Loucy (cell line): ENCODE measurements at regions not wholly inside any gene's neighbourhood (a gene's known extent, or its start where the extent isn't known, plus 50 kb on each side); places are given as distances from the start of the nearest gene placed in this dataset.

Experiments
- H2AFZ ChIP-seq: fragments of 200-600 bp; sonication (generic); 2 replicates; pipeline ENCODE4 v1.6.0; 2016; ENCODE audit warnings: antibody characterized with exemption, mild to moderate bottlenecking, low read length, moderate library complexity
- H3F3A ChIP-seq: fragments of 200-600 bp; 2 replicates; pipeline ENCODE4 v1.6.0; 2016; ENCODE audit warnings: antibody characterized with exemption, low read depth, mild to moderate bottlenecking
- H3K27me3 ChIP-seq: fragments of 200-600 bp; sonication (generic); 2 replicates; pipeline ENCODE4 v1.6.1; 2014; ENCODE audit warnings: low read length, mild to moderate bottlenecking; ENCODE audit not compliant: insufficient read depth, poor library complexity, severe bottlenecking
- H3K36me3 ChIP-seq: fragments of 200-600 bp; sonication (generic); 2 replicates; pipeline ENCODE4 v1.6.1; 2016; ENCODE audit warnings: low read length; ENCODE audit not compliant: insufficient read depth
- H3K4me1 ChIP-seq: fragments of 200-600 bp; sonication (generic); 2 replicates; pipeline ENCODE4 v1.5.1; 2014; ENCODE audit warnings: low read length, mild to moderate bottlenecking; ENCODE audit not compliant: insufficient read depth, poor library complexity, severe bottlenecking
- H3K4me2 ChIP-seq: fragments of 200-600 bp; sonication (generic); 2 replicates; pipeline ENCODE4 v1.6.0; 2014; ENCODE audit warnings: antibody characterized with exemption, low read length, low read depth, mild to moderate bottlenecking; ENCODE audit not compliant: poor library complexity, severe bottlenecking
- H3K4me3 ChIP-seq: fragments of 200-600 bp; sonication (generic); 2 replicates; pipeline ENCODE4 v1.5.1; 2014; ENCODE audit warnings: low read length, mild to moderate bottlenecking, mixed read lengths; ENCODE audit not compliant: poor library complexity, severe bottlenecking
- H3K79me2 ChIP-seq: fragments of 200-600 bp; sonication (generic); 2 replicates; pipeline ENCODE4 v1.6.1; 2014; ENCODE audit warnings: low read length; ENCODE audit not compliant: insufficient read depth
- H3K9ac ChIP-seq: fragments of 200-600 bp; sonication (generic); 2 replicates; pipeline ENCODE4 v1.6.0; 2014; ENCODE audit warnings: mild to moderate bottlenecking, low read depth, low read length, moderate library complexity; ENCODE audit not compliant: poor library complexity, severe bottlenecking
- H3K9me2 ChIP-seq: fragments of 200-600 bp; sonication (generic); replicated peaks from 2 replicates; pipeline ENCODE4 v1.6.1; 2016; ENCODE audit warnings: low read depth, low read length, mixed read lengths
- H3K9me3 ChIP-seq: fragments of 200-600 bp; sonication (generic); 2 replicates; pipeline ENCODE4 v1.6.1; 2014; ENCODE audit warnings: mild to moderate bottlenecking, antibody characterized with exemption, low read length, low read depth; ENCODE audit not compliant: insufficient read depth
- H4K20me1 ChIP-seq: fragments of 200-600 bp; sonication (generic); 2 replicates; pipeline ENCODE4 v1.6.0; 2014; ENCODE audit warnings: antibody characterized with exemption, low read length, mild to moderate bottlenecking; ENCODE audit not compliant: insufficient read depth, poor library complexity, severe bottlenecking
- CTCF ChIP-seq: fragments of 200-600 bp; sonication (generic); conservative IDR thresholded peaks from 2 replicates; pipeline ENCODE4 v1.5.1; 2014; ENCODE audit warnings: mild to moderate bottlenecking, antibody characterized with exemption, low read length
- EZH2phosphoT487 ChIP-seq: fragments of 200-600 bp; IDR thresholded peaks from 2 replicates; pipeline ENCODE4 v1.6.1; 2018; ENCODE audit warnings: antibody characterized with exemption, mild to moderate bottlenecking, moderate library complexity, borderline replicate concordance

DNA sequence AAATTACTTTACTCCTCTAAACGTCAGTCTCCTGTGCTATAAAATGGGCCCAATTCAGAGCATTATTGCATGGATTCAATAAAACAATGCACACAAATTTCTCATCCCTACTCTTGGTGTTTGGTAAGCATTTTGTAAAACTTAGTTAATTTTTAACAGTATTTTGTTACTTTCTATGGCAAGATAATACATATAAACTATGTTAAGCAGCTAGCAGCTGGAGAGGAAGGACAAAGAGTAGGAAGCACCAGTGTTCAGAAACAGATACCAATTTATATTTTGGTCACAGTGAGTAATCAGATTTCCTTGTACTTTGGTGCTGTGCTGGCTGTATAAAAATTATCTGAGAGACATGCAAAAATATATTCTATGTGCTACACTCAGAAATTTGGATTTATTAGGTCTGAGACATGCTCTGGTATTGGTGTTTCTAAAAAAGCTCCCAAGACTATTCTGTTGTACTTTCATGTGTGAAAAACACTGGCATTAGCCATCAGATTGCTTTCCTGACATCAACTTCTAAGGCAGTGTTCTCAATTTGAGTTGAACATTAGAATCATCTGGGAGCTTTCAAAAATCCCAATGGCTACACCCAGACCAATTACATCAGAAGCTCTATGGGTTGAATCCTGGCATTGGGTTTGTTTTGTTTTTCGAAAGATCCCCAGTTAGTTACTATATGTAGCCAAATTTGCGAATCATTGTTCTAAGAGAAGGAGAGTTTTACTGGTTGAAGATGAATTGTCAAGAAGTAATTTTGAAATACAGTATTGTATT is 100.3 kb upstream of the C1orf87 start:
- Histone ChIP-seq H3K9me2 (no peaks in the 10 kb centered on the region), H3K36me3 (no peaks in the 10 kb centered on the region), H3F3A (no peaks in the 10 kb centered on the region), H4K20me1 (no peaks in the 10 kb centered on the region), H3K4me3 (no peak overlapping the region), H3K4me2 (no peak overlapping the region), H2AFZ (no peak overlapping the region), H3K4me1 (no peaks in the 10 kb centered on the region), H3K9me3 (no peaks in the 10 kb centered on the region), H3K9ac (no peak overlapping the region), H3K79me2 (no peaks in the 10 kb centered on the region), H3K27me3 (no peaks in the 10 kb centered on the region)
- TF ChIP-seq CTCF = no peak
- no peak for TF ChIP-seq EZH2phosphoT487

DNA sequence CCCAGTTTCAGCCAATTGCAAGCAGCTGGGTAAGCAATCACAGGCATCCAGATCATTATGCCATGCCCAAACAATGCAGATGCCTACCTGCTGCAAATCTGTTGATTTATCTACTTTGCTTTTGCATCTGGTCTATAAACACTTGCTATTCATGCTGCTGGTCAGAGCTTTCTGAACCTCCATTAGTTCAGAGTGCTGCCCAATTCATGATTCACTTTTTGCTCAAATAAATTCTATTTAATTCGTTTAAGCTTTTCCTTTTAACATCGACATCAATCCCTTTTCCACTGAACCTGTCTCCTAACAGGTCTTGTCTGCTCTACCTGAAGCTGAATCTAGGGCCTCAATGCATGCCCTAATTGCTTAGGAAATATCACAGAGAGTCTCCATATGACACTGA is 99.4 kb upstream of the C1orf87 start:
- Histone ChIP-seq H3K4me3 (no peak overlapping the region), H3F3A (no peaks in the 10 kb centered on the region)

GRCh38 chr1:60171801-60172200 is 98.2 kb upstream of the C1orf87 start:
- Histone ChIP-seq H3K9me3 (no peaks in the 10 kb centered on the region), H3K4me2 (no peak overlapping the region), H3K9me2 (no peaks in the 10 kb centered on the region), H3K9ac (no peak overlapping the region), H4K20me1 (no peaks in the 10 kb centered on the region), H2AFZ (no peak overlapping the region), H3K27me3 (no peaks in the 10 kb centered on the region), H3K36me3 (no peaks in the 10 kb centered on the region), H3F3A (no peaks in the 10 kb centered on the region), H3K4me3 (no peak overlapping the region), H3K79me2 (no peaks in the 10 kb centered on the region), H3K4me1 (no peaks in the 10 kb centered on the region)
- TF ChIP-seq EZH2phosphoT487 = no peak
- no peak for TF ChIP-seq CTCF

More for the DNA sequence above, 99.4 kb upstream of the C1orf87 start:
- no peaks in the 10 kb centered on the region for H3K36me3 ChIP-seq
- no peaks in the 10 kb centered on the region for H3K9me3 ChIP-seq
- no peaks in the 10 kb centered on the region for H4K20me1 ChIP-seq
- no peak overlapping the region for H3K9ac ChIP-seq
- no peak overlapping the region for H3K4me2 ChIP-seq
- no peak overlapping the region for H2AFZ ChIP-seq
- no peaks in the 10 kb centered on the region for H3K27me3 ChIP-seq
- no peaks in the 10 kb centered on the region for H3K79me2 ChIP-seq
- TF ChIP-seq EZH2phosphoT487 = no peak
- TF ChIP-seq CTCF = no peak
- H3K9me2 ChIP-seq = no peaks in the 10 kb centered on the region
- H3K4me1 ChIP-seq = no peaks in the 10 kb centered on the region
